Activated naive CD8-positive, alpha-beta T cell treated with anti-CD3 and anti-CD28 coated beads, Interleukin-2, amount 10 ng/mL, durations not matched to agents 7 days and 5 days (primary cell): ENCODE measurements at regions not wholly inside any gene's neighbourhood (a gene's known extent, or its start where the extent isn't known, plus 50 kb on each side); places are given as distances from the start of the nearest gene placed in this dataset.
"Not testable (repeated sequence)": the region's sequence is repeated elsewhere in the genome, so short reads cannot be mapped to it uniquely, and the experiment has no call there.

ENCODE experiments used
- ATAC-seq: fragments of 150-1000 bp; cut with Tn5 transposase; one replicate; pipeline ENCODE4 v1.10.0; 2021; ENCODE audit warnings: low read depth, moderate library complexity
- POLR2A ChIA-PET: fragments of 350-600 bp; sonication (Branson Sonifier 250); formaldehyde crosslinking; loops from one replicate; lab custom pipeline; 2021; ENCODE audit warnings: antibody characterized with exemption; lab: Charles Lee
- DNase-seq: peaks from one replicate; pipeline ENCODE4 v3.0.0; 2021
- H3K27ac Mint-ChIP-seq: one replicate; pipeline ENCODE4 v1.8.0; 2022; ENCODE audit warnings: mild to moderate bottlenecking, mixed read lengths
- H3K27me3 Mint-ChIP-seq: one replicate; pipeline ENCODE4 v1.8.0; 2022; ENCODE audit warnings: mild to moderate bottlenecking, moderate library complexity, mixed read lengths
- H3K36me3 Mint-ChIP-seq: one replicate; pipeline ENCODE4 v1.8.0; 2021; ENCODE audit warnings: mild to moderate bottlenecking, mixed read lengths
- H3K4me1 Mint-ChIP-seq: one replicate; pipeline ENCODE4 v1.8.0; 2021; ENCODE audit warnings: mixed read lengths
- H3K4me3 Mint-ChIP-seq: one replicate; pipeline ENCODE4 v1.8.0; 2022; ENCODE audit warnings: mild to moderate bottlenecking, moderate library complexity, mixed read lengths
- H3K9me3 Mint-ChIP-seq: one replicate; pipeline ENCODE4 v1.8.0; 2021; ENCODE audit warnings: mixed read lengths

DNA sequence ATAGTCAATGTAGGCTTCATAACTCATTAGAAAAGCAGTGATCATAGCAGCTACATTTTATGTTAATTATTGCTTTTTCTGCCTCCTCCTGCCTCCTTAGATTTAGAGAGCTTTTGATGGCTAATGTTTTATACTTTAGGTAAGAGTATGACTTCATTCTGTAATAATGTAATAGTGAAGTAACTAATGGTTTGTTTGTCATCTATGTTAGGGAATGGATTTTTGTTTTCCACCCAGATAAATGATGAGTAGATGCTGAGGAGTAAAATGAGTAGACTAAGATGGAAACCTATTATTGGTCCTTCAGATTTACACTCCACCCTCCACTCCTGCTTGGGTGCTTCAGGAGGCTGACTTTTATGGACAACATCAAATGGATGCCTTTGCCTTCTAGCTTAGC lies 170.6 kb downstream of the CTH start:
- no peak for DNase-seq

DNA sequence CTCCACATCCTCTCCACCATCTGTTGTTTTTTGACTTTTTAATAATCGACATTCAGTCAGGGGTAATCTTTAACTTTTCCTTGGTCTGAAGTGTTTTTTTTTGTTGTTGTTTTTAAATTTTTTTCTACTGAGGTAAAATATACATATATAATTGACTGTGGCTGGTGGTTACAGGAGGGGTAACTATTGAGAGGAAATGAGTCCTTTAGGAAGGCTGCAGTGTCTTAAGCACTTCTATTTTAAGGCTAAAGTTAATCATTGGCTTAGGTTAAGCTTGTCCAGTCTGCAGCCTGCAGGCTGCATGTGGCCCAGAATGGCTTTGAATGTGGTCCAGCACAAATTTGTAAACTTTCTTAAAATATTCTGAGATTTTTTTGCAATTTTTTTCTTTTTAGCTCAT lies 172.5 kb downstream of the CTH start:
- DNase-seq (no peak), ATAC-seq (no peak)
- Mint-ChIP-seq H3K36me3 (no peaks in the 10 kb centered on the region), H3K27me3 (peaks cover 2% of the 10 kb centered on the region), H3K27ac (no peak overlapping the region), H3K4me3 (no peak overlapping the region), H3K4me1 (no peaks in the 10 kb centered on the region), H3K9me3 (no peaks in the 10 kb centered on the region)
- POLR2A ChIA-PET, result no interaction called here

More for the DNA sequence above, 170.6 kb downstream of the CTH start:
- no peaks in the 10 kb centered on the region for H3K4me1 Mint-ChIP-seq
- no peak overlapping the region for H3K27ac Mint-ChIP-seq
- no peaks in the 10 kb centered on the region for H3K36me3 Mint-ChIP-seq
- H3K9me3 Mint-ChIP-seq, result no peaks in the 10 kb centered on the region
- POLR2A ChIA-PET, result no interaction called here
- peaks cover 5% of the 10 kb centered on the region for H3K27me3 Mint-ChIP-seq
- no peak overlapping the region for H3K4me3 Mint-ChIP-seq
- ATAC-seq, result no peak

DNA sequence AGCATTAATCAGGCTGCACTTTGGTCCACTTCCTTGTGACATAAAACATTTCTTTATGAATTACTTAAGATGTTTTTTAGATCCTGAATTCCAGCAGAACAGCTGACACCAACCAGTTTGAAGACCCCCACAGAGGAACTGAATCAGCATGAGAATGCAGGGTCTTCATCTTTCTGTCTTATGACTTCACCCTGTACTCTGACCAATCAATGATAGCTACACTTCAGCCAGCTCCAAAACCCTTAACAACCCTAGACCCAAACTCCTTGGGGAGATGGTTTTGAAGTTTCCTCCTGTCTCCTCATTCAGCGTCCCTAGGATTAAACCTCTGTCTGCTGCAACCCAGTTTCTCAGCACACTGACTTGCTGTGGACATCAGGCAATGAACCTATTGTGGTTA lies 175.0 kb downstream of the CTH start:
- no peaks in the 10 kb centered on the region for H3K36me3 Mint-ChIP-seq
- H3K4me1 Mint-ChIP-seq, result no peaks in the 10 kb centered on the region
- no peak overlapping the region for H3K4me3 Mint-ChIP-seq
- H3K9me3 Mint-ChIP-seq, result no peaks in the 10 kb centered on the region
- POLR2A ChIA-PET, result no interaction called here
- no peak for ATAC-seq
- H3K27ac Mint-ChIP-seq, result no peak overlapping the region
- no peak for DNase-seq
- peaks cover 2% of the 10 kb centered on the region for H3K27me3 Mint-ChIP-seq

DNA sequence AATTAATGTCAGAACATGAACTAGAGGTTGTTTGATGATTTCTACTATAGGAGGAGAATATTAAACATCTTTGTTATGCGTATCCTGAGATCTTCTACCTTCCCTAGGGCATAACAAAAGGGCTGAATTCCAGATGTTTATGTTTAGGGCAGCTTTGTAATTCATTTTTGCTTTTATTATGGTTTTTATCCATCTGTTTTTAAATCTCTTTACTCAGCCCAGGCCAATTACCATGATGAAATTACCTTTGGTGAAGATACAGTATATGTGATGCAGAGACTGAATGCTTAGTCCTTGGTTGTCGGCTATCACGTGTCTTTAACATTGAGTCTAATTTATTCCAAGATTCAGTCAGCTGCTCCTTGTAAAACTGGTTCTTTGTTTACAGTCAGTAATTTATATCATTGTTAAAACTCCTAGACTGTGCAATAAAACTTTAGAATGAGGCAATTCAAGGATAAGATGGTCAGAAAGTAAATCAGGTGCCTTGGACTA lies 176.9 kb downstream of the CTH start:
- no peaks in the 10 kb centered on the region for H3K36me3 Mint-ChIP-seq
- peaks cover 2% of the 10 kb centered on the region for H3K27me3 Mint-ChIP-seq
- POLR2A ChIA-PET, result no interaction called here
- H3K4me1 Mint-ChIP-seq, result no peaks in the 10 kb centered on the region
- ATAC-seq (no peak), DNase-seq (no peak)
- H3K27ac Mint-ChIP-seq, result no peak overlapping the region
- no peak overlapping the region for H3K4me3 Mint-ChIP-seq
- no peaks in the 10 kb centered on the region for H3K9me3 Mint-ChIP-seq

DNA sequence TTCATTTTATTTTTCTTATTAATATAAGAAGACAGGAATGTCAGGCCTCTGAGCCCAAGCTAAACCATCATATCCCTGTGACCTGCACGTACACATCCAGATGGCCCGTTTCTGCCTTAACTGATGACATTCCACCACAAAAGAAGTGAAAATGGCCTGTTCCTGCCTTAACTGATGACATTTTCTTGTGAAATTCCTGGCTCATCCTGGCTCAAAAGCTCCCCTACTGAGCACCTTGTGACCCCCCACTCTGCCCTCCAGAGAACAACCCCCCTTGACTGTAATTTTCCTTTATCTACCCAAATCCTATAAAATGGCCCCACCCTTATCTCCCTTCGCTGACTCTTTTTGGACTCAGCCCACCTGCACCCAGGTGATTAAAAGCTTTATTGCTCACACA lies 182.5 kb downstream of the CTH start:
- H3K27ac Mint-ChIP-seq, H3K4me3 Mint-ChIP-seq, ATAC-seq, H3K4me1 Mint-ChIP-seq, H3K36me3 Mint-ChIP-seq, DNase-seq, POLR2A ChIA-PET, H3K27me3 Mint-ChIP-seq, H3K9me3 Mint-ChIP-seq: not testable (repeated sequence)

DNA sequence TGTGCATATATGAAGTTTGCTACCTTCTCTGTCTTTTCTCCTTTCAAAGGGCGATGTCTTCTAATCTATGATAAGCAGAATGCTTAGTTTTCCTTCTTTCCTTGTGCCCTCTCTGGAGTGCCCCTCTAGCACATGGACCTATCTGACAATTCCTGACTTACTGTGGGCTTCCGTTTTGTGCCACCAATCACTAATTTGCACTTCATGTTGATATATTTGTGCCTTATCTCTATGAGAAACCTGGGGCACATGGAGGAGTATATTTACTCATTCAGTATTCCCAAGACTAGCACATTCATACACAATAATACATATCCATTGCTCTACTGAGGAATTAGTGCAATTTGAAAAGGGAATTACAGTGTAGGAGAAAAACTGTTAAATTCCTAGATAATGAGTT lies 197.7 kb downstream of the CTH start:
- H3K4me3 Mint-ChIP-seq, result no peak overlapping the region
- H3K27ac Mint-ChIP-seq, result no peak overlapping the region
- H3K9me3 Mint-ChIP-seq, result no peaks in the 10 kb centered on the region
- no peaks in the 10 kb centered on the region for H3K4me1 Mint-ChIP-seq
- ATAC-seq (no peak), DNase-seq (no peak)
- peaks cover 2% of the 10 kb centered on the region for H3K27me3 Mint-ChIP-seq
- no peaks in the 10 kb centered on the region for H3K36me3 Mint-ChIP-seq
- POLR2A ChIA-PET, result no interaction called here

DNA sequence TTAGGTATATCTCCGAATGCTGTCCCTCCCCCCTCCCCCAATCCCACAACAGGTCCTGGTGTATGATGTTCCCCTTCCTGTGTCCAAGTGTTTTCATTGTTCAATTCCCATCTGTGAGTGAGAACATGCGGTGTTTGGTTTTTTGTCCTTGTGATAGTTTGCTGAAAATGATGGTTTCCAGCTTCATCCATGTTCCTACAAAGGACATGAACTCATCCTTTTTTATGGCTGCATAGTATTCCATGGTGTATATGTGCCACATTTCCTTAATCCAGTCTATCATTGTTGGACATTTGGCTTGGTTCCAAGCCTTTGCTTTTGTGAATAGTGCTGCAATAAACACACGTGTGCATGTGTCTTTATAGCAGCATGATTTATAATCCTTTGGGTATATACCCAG lies 199.1 kb downstream of the CTH start:
- H3K4me1 Mint-ChIP-seq, H3K27me3 Mint-ChIP-seq, H3K27ac Mint-ChIP-seq, H3K36me3 Mint-ChIP-seq, ATAC-seq, POLR2A ChIA-PET, DNase-seq, H3K4me3 Mint-ChIP-seq, H3K9me3 Mint-ChIP-seq: not testable (repeated sequence)

DNA sequence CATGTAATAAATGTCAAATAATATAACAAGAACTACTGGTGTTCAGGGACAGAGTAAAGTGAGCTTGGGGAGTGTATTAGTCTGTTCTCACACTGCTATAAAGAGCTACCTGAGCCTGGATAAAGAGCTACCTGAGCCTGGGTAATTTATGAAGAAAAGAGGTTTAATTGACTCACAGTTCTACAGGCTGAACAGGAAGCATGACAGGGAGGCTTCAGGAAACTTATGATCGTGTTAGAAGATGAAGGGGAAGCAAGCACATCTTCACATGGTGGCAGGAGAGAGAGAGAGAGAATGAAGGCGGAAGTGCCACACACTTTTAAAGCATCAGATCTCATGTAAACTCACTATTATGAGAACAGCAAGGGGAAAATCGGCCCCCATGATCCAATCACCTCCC lies 205.9 kb downstream of the CTH start:
- ATAC-seq (no peak), DNase-seq (no peak)
- no peaks in the 10 kb centered on the region for H3K4me1 Mint-ChIP-seq
- no peak overlapping the region for H3K27ac Mint-ChIP-seq
- H3K27me3 Mint-ChIP-seq, result peaks cover 2% of the 10 kb centered on the region
- POLR2A ChIA-PET, result no interaction called here
- no peak overlapping the region for H3K4me3 Mint-ChIP-seq
- H3K36me3 Mint-ChIP-seq, result no peaks in the 10 kb centered on the region
- peaks cover 1% of the 10 kb centered on the region for H3K9me3 Mint-ChIP-seq

DNA sequence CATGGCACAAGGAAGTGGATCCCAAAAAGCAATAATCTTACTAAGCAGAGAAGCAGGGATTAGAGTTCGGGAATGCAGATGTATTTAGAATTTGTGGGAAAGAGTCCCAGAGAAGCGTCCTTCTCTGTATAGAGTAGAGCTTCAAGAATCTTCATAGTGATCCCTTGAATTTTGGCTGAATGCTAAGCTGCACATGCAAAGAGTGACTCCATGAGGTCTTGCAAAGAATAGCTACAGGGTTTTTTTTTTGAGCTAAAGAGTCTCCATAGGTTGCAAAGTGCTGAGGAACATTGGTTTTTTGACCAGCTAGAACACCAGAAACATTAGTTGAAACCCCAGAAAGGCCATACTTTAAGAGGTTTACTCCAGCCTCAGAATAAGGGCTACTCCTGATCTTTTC lies 206.7 kb downstream of the CTH start:
- ATAC-seq (no peak), DNase-seq (no peak)
- H3K27ac Mint-ChIP-seq, result no peak overlapping the region
- H3K27me3 Mint-ChIP-seq, result no peaks in the 10 kb centered on the region
- no peaks in the 10 kb centered on the region for H3K4me1 Mint-ChIP-seq
- POLR2A ChIA-PET, result no interaction called here
- H3K9me3 Mint-ChIP-seq, result peaks cover 1% of the 10 kb centered on the region
- no peaks in the 10 kb centered on the region for H3K36me3 Mint-ChIP-seq
- H3K4me3 Mint-ChIP-seq, result no peak overlapping the region

DNA sequence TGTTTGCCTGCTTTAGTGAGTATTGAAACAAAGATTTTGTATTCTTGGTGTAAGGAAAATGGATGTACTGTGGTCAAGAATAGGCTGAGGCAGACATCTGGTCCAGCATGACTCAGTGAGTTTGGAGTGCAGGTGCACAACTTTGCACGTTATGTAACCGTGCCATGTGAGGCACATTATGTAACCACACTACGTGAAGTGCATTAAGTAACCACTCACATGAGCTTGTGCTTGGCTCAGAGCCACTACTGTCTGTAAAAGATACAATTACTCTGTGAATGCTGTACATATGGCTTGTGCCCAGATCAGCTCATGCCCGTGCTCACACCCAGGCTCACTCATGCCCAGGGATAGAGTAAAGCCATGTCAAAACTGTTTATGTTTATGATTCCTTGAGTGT lies 216.8 kb downstream of the CTH start:
- peaks cover 1% of the 10 kb centered on the region for H3K9me3 Mint-ChIP-seq
- H3K4me3 Mint-ChIP-seq, result no peak overlapping the region
- ATAC-seq (no peak), DNase-seq (no peak)
- H3K4me1 Mint-ChIP-seq, result no peaks in the 10 kb centered on the region
- H3K27me3 Mint-ChIP-seq, result no peaks in the 10 kb centered on the region
- H3K36me3 Mint-ChIP-seq, result no peaks in the 10 kb centered on the region
- POLR2A ChIA-PET, result no interaction called here
- H3K27ac Mint-ChIP-seq, result no peak overlapping the region

DNA sequence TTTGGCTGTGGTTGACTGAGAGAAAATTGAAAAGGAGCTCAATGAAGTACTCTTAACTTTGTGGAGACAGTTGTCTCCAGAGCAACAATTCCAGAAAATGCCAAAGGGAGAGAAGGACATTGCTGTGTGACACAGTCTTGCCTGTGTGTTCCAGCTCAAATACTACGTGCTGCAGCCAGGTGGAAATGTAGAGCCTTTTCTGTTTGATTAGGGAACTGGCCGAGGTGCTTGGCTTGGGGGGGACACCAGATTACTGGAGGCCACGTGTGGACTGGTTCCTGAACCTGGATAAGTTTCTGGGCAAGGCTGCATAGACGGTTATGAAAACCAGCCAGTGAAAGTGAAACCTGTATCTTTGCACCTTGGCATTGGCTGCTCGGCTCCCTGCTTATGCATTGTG lies 217.9 kb downstream of the CTH start:
- H3K27ac Mint-ChIP-seq, result no peak overlapping the region
- H3K9me3 Mint-ChIP-seq, result peaks cover 1% of the 10 kb centered on the region
- no peaks in the 10 kb centered on the region for H3K27me3 Mint-ChIP-seq
- no peaks in the 10 kb centered on the region for H3K36me3 Mint-ChIP-seq
- DNase-seq (no peak), ATAC-seq (no peak)
- no peaks in the 10 kb centered on the region for H3K4me1 Mint-ChIP-seq
- H3K4me3 Mint-ChIP-seq, result no peak overlapping the region
- POLR2A ChIA-PET, result no interaction called here

DNA sequence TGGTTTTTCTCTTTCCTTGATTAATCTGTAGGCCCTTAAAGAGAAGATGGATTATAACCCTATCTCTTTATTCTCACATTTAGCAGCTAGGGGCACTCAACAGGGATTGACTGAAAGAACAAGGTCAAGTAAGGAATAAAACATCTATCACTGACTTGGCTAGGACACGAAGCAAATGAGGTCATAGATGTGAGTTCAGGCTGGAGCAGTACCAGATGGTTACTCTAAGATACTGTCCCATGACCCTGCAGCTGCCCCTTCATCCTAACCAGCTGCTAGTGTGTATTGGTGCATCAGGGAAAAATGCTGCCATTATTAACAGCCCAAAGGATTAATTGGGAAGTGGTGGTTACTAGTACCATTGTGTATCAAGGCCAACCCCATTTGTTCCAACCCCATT lies 221.9 kb downstream of the CTH start:
- ATAC-seq (no peak), DNase-seq (no peak)
- POLR2A ChIA-PET, result no interaction called here
- Mint-ChIP-seq H3K4me3 (no peak overlapping the region), H3K27me3 (peaks cover 5% of the 10 kb centered on the region), H3K4me1 (no peaks in the 10 kb centered on the region), H3K27ac (no peak overlapping the region), H3K9me3 (no peaks in the 10 kb centered on the region), H3K36me3 (no peaks in the 10 kb centered on the region)

DNA sequence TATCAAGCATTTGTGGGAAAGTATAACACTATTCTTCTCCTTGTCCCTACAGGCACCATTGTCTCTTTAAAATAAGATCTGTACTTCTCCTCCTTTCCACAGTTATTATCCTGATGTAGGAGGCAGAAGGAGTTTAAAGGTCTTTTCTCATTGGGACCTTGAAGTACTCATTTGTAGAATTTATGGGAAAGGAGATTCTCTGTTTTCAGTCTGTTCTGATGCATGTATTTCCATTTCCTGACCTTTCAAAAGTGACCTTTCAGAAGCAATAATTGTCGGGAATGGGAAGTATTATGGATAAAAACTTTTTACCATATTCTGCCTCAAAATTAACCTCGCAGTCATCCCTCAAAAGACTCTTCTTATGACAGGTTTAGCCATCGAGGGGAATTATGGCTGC lies 224.8 kb downstream of the CTH start:
- Mint-ChIP-seq H3K36me3 (no peaks in the 10 kb centered on the region), H3K4me1 (no peaks in the 10 kb centered on the region), H3K9me3 (no peaks in the 10 kb centered on the region), H3K27ac (no peak overlapping the region), H3K27me3 (peaks cover 5% of the 10 kb centered on the region), H3K4me3 (no peak overlapping the region)
- DNase-seq (no peak), ATAC-seq (no peak)
- POLR2A ChIA-PET, result no interaction called here

DNA sequence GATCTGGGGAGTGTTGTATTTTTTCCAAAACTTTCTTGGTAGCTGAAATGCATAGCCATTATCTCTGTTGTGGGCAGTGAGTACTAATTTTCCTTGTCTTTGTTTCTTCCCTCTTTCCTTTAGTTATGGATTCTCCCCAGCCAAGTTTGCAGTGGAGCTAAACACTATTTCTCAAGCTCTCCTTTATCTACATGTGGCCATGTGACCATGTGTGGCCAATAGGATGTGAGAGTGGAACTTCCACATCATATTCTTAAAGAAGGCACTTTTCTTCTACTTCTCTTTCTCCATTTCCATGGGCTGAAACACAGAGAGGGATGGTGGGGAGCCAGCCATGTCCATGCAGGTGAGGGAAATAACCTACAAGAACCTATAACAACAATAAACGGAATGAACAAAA lies 230.8 kb downstream of the CTH start:
- Mint-ChIP-seq H3K27ac (no peak overlapping the region), H3K27me3 (no peaks in the 10 kb centered on the region), H3K9me3 (no peaks in the 10 kb centered on the region), H3K4me3 (no peak overlapping the region), H3K36me3 (no peaks in the 10 kb centered on the region), H3K4me1 (no peaks in the 10 kb centered on the region)
- POLR2A ChIA-PET, result no interaction called here
- no peak for DNase-seq
- ATAC-seq, result no peak

DNA sequence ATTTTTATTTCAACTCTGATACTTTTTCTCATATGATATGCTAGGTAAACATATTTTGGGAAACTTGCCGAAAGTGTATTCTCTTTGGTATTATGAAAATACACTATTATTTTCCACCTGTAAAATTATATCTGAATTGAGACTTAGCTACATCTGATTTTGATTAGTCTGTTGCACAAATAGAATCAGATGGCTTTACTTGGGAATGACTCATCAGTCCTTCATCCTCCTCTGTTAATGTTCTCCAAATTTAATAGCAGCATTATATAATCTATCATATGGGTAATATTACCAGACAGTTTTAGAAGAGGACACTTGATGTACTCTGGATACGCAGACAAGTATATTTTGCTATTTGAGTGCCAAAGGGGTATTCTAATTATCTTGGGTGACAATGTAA lies 245.3 kb downstream of the CTH start:
- Mint-ChIP-seq H3K4me1 (no peaks in the 10 kb centered on the region), H3K27me3 (no peaks in the 10 kb centered on the region), H3K27ac (no peak overlapping the region), H3K36me3 (no peaks in the 10 kb centered on the region), H3K4me3 (no peak overlapping the region), H3K9me3 (peaks cover 2% of the 10 kb centered on the region)
- DNase-seq, result no peak
- POLR2A ChIA-PET, result no interaction called here
- ATAC-seq, result no peak
